ENCODE measurements at regions not wholly inside any gene's neighbourhood (a gene's known extent, or its start where the extent isn't known, plus 50 kb on each side); places are given as distances from the start of the nearest gene placed in this dataset.

GRCh38 chr11:23311986-23312940, 452.0 kb upstream of the CCDC179 start:
- TF ChIP-seq CTCF (optimal IDR thresholded peaks at IDR 0.05 in 1 of 3, IDR thresholded peaks at IDR 0.05 in 1 of 3, conservative IDR thresholded peaks at IDR 0.05 in 1 of 3; ENCODE audit: extremely low read depth in 1 of 3, insufficient read depth in 2 of 3, low read length in 3 of 3), result no peak
- no peak for TF ChIP-seq EZH2 (IDR thresholded peaks at IDR 0.05; ENCODE audit: low read length)
